ENCODE measurements at regions not wholly inside any gene's neighbourhood (a gene's known extent, or its start where the extent isn't known, plus 50 kb on each side); places are given as distances from the start of the nearest gene placed in this dataset.

DNA sequence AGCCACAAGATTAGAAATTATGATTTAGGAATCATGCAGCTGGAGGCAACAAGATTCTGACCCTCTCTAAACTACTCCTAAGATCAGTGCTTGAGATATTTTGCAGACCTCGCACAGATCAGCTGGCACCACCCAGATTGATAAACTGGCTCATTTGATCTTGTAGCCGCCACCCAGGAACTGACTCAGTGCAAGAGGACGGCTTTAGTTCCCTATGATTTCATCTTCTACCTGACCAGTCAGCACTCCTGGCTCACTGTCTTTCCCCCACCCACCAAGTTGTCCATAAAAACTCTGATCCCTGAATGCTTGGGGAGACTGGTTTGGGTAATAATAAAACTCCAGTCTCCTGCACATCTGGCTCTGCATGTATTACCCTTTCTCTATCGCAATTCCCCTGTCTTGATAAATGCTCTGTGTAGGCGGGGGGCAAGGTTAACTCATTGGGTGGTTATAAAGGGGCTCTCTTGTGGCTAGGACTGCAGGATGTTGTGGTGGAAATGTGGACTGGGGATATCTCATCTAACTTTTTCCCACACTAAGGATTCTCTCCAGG, 96.1 kb downstream of the ARL6IP6 start:
- H3K27ac ChIP-seq (ENCODE audit: low read length), result no peak overlapping the region
- no peaks in the 10 kb centered on the region for H3K27me3 ChIP-seq (ENCODE audit: control insufficient read depth, insufficient read depth, low read length)
- no peak overlapping the region for H3K4me3 ChIP-seq (ENCODE audit: low read length)
- H3K9me3 Mint-ChIP-seq, result peaks cover 3 to 4% of the 10 kb centered on the region in 2 donors
- no peak for ATAC-seq
- no peak for TF ChIP-seq CTCF (IDR thresholded peaks at IDR 0.05)
- H3K27me3 Mint-ChIP-seq (ENCODE audit: low read depth in 2 of 2), result no peaks in the 10 kb centered on the region
- H3K4me1 Mint-ChIP-seq, result peaks cover 13 to 34% of the 10 kb centered on the region in 2 donors
- H3K4me1 ChIP-seq (ENCODE audit: control insufficient read depth, insufficient read depth, low read length), result peaks cover 19% of the 10 kb centered on the region
- peaks cover 18% of the 10 kb centered on the region for H3K36me3 Mint-ChIP-seq
- no peaks in the 10 kb centered on the region for H3K36me3 ChIP-seq (ENCODE audit: control insufficient read depth, insufficient read depth, low read length)
- H3K4me3 Mint-ChIP-seq, result no peak overlapping the region
- WGBS (ENCODE audit: insufficient coverage), result 74% methylated on average over 3 of the region's 5 CpGs
- peaks cover 6% of the 10 kb centered on the region for H3K9me3 ChIP-seq (ENCODE audit: control insufficient read depth, insufficient read depth, low read length)
- DNase-seq, result no peak
- intact Hi-C loops (cut with micrococcal nuclease), result no loop called here
- H3K27ac Mint-ChIP-seq, result peak overlapping the region in 1 of 2 donors; percentile 8

- Mint-ChIP-seq H3K4me1 (peaks cover 13 to 34% of the 10 kb centered on the region in 2 donors), H3K4me3 (no peak overlapping the region), H3K36me3 (peaks cover 18% of the 10 kb centered on the region), H3K9me3 (peaks cover 3 to 4% of the 10 kb centered on the region in 2 donors), H3K27ac (peak overlapping the region in 1 of 2 donors; percentile 38), H3K27me3 (ENCODE audit: low read depth in 2 of 2) (no peaks in the 10 kb centered on the region)
- intact Hi-C loops (cut with micrococcal nuclease), result no loop called here
- Histone ChIP-seq H3K4me3 (ENCODE audit: low read length) (no peak overlapping the region), H3K4me1 (ENCODE audit: control insufficient read depth, insufficient read depth, low read length) (peaks cover 18% of the 10 kb centered on the region), H3K27me3 (ENCODE audit: control insufficient read depth, insufficient read depth, low read length) (no peaks in the 10 kb centered on the region), H3K27ac (ENCODE audit: low read length) (no peak overlapping the region), H3K9me3 (ENCODE audit: control insufficient read depth, insufficient read depth, low read length) (peaks cover 6% of the 10 kb centered on the region), H3K36me3 (ENCODE audit: control insufficient read depth, insufficient read depth, low read length) (no peaks in the 10 kb centered on the region)
- ATAC-seq (peak; percentile 42 to 64 (median 43)), DNase-seq (no peak)
- no peak for TF ChIP-seq CTCF (IDR thresholded peaks at IDR 0.05)
These were observed 94.9 kb downstream of the ARL6IP6 start for GRCh38 chr2:152813351-152813750.
